ENCODE measurements at regions not wholly inside any gene's neighbourhood (a gene's known extent, or its start where the extent isn't known, plus 50 kb on each side); places are given as distances from the start of the nearest gene placed in this dataset.

GRCh38 chr3:165507060-165507459, 310.9 kb upstream of the SLITRK3 start:
- POLR2A ChIA-PET: no interaction called here
- intact Hi-C loops (cut with micrococcal nuclease; ENCODE audit: unreplicated experiment): no loop called here

More at GRCh38 chr3:165507060-165507459, 310.9 kb upstream of the SLITRK3 start:
- Histone ChIP-seq H2AFZ (ENCODE audit: control insufficient read depth, low read depth, low read length) (no peak overlapping the region), H3K36me3 (ENCODE audit: control insufficient read depth in 2 of 2, insufficient read depth in 2 of 2, low read length in 1 of 2) (no peaks in the 10 kb centered on the region), H3K9ac (ENCODE audit: control insufficient read depth, insufficient read depth, low read length) (no peak overlapping the region), H3K9me3 (replicated peaks; ENCODE audit: control insufficient read depth, insufficient read depth, low read length) (no peaks in the 10 kb centered on the region; the same call in 2 of the 3 replicates), H3K4me1 (ENCODE audit: control insufficient read depth, insufficient read depth, low read length) (no peaks in the 10 kb centered on the region), H3K4me3 (no peak overlapping the region), H3K79me2 (ENCODE audit: control insufficient read depth, insufficient read depth, low read length) (no peaks in the 10 kb centered on the region), H3K4me2 (ENCODE audit: control insufficient read depth, insufficient read depth) (no peak overlapping the region), H4K20me1 (ENCODE audit: control insufficient read depth, insufficient read depth) (no peaks in the 10 kb centered on the region), H3K27ac (ENCODE audit: control insufficient read depth, insufficient read depth) (no peak overlapping the region), H3K27me3 (replicated peaks in 1 of 2; ENCODE audit: control insufficient read depth in 2 of 2, insufficient read depth in 2 of 2, low read length in 1 of 2) (no peaks in the 10 kb centered on the region)
- in situ Hi-C loops (cut with MboI): no loop called here
- DNase-seq (ENCODE audit: low read depth, low spot score) (no peak), FAIRE-seq (no peak), ATAC-seq (peak; percentile 9; the same call in 1 of the 3 replicates)
- TF ChIP-seq NFYB (IDR thresholded peaks at IDR 0.05; ENCODE audit: insufficient read depth, low read depth, low read length): no peak
- no peak for TF ChIP-seq EED (IDR thresholded peaks at IDR 0.05; ENCODE audit: low read depth)
- no peak for TF ChIP-seq CBFB (IDR thresholded peaks at IDR 0.05; ENCODE audit: low read depth)
- TF ChIP-seq ZSCAN29 (IDR thresholded peaks at IDR 0.05): no peak
- no peak for TF ChIP-seq BACH1 (IDR thresholded peaks at IDR 0.05; ENCODE audit: borderline replicate concordance)
- TF ChIP-seq CTCF (IDR thresholded peaks at IDR 0.05 in 2 of 3, conservative IDR thresholded peaks at IDR 0.05 in 1 of 3; ENCODE audit: control insufficient read depth in 2 of 3, extremely low read depth in 1 of 3, insufficient read depth in 1 of 3, low read depth in 3 of 3, low read length in 3 of 3): no peak
- no peak for TF ChIP-seq MLLT1 (IDR thresholded peaks at IDR 0.05)
- CTCF ChIA-PET: no interaction called here
- 89% methylated on average over 1 of the region's 1 CpG for WGBS (ENCODE audit: insufficient coverage, insufficient replicate concordance, low lambda C conversion rate, missing lambda C conversion rate)
- BruUV-seq (replicated peaks): no TSS peak
- RAD21 ChIA-PET (ENCODE audit: unreplicated experiment): no interaction called here
- SMC1A ChIA-PET (ENCODE audit: uncharacterized antibody, unreplicated experiment): no interaction called here

All from GM12878 (cell line).